Stimulated activated CD8-positive, alpha-beta memory T cell treated with anti-CD3 and anti-CD28 coated beads, Interleukin-2, amount 100 ng/mL, for 48 hours (primary cell): ENCODE measurements at regions not wholly inside any gene's neighbourhood (a gene's known extent, or its start where the extent isn't known, plus 50 kb on each side); places are given as distances from the start of the nearest gene placed in this dataset.
"Not testable (repeated sequence)": the region's sequence is repeated elsewhere in the genome, so short reads cannot be mapped to it uniquely, and the experiment has no call there.

Experiments
- DNase-seq, 2 donors: peaks; one replicate each; pipeline ENCODE4 v3.0.0-alpha.2; 2020; ENCODE audit warnings: low read depth in 2 of 2

DNA sequence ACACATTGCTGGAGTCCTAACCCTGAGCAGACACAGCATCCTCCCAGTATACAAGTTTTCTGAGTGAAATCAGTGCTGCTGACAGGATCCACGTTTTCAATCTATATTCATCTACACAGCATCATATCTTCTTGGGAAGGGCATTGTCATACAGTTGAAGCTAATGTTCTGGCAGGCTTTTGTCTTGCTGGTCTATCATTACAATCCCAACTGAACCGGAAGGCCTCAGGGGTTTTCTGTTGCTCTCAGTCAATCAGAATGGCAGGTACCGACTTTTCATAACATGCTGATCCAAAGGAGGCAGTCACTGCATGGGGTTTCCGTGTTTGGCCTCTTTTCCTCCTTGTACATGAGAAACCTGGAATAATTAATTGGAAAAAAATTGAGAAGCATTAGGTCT lies 2118.8 kb upstream of the WWC1 start:
- no peak for DNase-seq

DNA sequence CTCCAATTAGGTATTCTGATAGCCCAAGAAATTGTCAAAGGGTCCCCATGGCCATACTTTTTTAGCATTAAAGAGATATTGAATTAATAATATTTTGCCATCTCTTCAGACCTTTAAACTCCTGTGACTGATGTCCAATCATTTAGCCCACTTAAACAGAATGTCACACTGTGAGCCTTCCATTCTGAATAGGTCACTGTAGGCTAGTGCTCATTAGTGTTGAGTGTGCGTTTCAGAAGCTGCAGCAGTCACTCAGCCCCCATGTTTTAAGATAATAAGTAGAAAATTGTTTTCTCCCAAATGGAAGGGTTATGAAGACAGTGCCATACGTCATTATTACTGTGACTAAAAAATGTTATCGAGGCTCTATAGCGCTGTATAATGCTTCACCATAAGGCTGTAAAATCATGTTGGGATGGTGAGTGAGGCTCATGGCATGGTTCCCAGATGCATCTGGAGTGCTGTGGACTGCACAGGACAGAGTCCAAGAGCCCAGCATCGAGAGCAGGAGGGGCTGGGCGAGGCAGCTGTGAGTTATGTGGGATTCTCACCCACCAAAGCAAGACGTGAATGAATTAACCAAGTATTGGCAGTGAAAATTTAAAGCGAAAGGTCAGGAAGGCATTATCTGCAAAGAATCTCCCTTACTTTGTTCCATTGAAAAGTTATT lies 2112.9 kb upstream of the WWC1 start:
- no peak for DNase-seq

DNA sequence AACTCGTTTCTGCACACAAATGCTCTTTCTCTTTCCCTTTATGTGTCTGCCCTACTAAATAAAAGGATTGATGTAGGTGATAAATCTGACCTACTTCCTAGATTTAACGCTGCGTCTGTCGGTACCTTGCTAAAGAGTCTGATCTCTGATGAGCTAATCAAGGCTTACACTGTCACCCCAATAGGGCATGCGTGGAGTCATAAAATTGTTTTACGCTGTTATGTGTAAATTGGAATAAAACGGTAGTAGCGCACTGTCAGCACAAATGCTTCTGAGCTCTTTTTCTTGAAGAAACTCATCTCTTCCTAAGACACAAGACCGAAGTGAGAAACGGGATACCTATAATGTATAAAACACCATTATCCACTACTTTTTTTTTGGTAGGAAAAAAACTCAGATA lies 2106.3 kb upstream of the WWC1 start:
- DNase-seq = no peak

DNA sequence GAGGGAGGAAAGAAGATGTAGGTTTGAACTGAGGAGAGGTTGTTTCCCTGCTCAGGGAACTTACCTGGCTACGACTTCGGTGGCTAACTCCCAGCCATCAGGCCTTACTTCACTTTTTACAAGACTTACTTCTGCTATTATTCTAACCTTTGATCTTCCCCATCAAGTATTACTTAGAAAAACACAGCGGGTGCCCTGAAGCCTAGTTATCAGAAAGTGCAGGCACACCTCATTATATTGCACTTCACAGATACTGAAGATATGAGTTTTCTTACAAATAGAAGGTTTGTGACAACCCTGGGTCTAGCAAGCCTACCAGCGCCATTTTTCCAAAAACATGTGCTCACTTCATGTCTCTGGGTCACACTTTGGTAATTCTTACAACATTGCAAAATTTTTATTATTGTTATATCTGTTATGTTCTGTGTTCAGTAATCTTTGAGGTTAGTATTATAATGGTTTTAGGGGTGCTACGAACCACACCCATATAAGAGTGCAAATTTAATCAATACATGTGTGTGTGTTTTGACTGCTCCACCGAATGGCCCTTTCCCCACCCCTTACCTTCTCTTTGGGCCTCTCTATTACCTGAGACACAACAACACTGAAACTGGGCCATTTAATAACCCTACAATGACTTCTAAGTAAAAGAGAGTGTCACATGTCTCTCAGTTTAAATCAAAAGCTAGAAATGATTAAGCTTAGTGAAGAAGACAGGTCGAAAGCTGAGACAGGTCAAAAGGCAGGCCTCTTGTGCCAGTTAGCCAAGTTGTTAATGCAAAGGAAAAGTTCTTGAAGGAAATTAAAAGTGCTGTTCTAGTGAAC lies 2102.7 kb upstream of the WWC1 start:
- DNase-seq = no peak

DNA sequence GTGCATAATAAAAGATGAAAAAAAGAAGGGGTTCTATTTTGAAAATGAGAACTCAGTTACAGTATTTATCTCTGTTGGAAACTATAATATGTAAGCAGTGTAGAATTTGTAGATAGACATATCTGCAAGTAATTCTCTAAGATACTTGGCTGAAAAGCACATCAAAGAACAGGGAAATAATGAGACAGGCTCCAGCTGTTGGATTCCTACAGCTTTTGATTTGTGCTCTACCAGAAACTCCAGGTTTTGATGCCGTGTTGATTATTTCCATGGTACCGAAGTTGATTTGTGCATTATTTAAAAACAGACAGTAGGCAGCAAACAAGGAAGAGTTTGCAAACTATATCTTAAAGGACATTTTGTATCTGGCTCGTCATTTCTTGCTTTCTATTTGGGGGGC lies 2098.7 kb upstream of the WWC1 start:
- DNase-seq = no peak

DNA sequence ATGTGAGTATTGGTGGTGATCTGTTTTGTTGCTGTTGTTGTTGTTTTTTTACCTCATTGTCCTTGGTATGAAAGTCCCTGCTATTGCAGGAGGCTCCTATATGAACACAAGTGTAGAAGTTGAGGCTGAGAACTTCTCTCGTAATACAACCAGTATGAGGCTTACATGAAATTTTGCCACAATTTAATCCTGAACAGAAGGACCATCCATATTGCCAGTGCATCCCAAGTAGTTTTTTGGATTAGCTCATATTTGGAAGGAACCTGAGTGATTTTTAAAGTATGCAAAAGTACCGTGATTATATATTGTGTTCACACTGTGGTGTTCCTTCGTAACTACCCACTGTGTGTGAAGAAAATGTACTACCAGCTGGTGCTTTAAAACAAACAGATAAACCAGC lies 2095.5 kb upstream of the WWC1 start:
- no peak for DNase-seq

DNA sequence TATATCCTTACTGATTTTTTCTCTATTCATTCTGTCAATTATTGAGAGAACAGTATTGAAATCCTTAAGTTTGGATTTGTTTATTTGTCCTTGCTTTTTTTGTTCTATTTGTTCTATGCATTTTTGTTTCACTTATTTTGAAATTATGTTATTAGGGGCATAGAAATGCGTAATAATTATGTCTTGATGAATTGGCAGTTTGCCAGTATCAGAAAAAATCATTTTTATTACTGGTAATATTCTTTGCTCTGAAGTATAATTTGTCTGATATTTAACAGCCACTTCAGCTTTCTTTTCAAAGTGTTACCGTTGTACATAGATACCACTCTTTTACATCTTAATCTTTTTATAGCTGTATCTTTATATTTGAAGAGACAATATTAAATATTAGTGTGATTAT lies 2090.9 kb upstream of the WWC1 start:
- DNase-seq = no peak

DNA sequence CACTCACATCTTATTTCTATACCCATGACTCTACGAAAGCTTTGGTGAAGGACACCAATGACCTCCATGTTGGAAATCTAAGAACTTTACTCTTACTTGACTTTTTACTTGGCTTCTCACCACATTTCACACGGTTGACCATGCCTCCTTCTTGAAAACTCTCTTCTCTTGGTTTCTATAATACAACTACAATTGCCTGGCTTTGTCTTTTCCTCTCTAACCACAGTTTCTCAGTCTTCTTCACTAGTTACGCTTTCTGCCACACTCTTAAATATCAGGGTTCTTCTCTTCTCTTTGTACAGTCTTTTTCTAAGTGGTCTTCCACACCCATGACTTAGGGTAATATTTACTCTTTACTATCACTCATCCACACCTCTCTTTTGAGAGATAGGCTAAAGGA lies 2079.8 kb upstream of the WWC1 start:
- no peak for DNase-seq

DNA sequence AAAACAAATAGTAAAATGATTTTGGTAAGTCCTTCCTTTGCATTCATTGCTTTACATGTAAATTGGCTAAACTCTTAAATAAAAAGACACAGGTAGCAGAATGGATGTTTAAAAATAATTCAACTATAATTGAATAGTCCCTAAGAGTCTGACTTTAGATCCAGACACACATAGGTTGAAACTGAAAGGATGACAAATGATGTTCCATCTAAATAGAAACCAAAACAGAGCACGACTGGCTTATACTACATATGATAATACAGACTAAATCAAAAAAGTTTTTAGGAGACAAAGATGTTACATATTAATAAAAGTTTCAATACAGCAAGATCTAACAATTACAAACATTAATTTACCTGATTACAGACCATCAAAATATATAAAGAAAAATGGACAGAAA lies 2055.1 kb upstream of the WWC1 start:
- DNase-seq = no peak

DNA sequence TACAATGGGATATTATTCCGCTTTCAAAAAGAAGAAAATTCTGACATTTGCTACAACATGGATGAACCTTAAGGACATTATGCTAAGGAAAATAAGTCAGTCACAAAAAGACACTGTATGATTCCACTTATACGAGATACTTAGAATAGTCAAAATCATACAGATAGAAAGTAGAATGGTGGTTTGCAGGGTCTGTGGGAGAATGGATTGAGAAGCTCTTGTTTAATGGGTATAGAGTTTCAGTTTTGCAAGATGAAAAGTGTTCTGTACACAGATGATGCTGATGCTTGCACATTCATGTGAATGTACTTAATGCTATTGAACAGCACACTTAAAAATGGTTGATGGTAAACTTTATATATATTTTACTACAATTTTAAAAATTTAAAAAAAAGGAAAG lies 2050.7 kb upstream of the WWC1 start:
- no peak for DNase-seq

DNA sequence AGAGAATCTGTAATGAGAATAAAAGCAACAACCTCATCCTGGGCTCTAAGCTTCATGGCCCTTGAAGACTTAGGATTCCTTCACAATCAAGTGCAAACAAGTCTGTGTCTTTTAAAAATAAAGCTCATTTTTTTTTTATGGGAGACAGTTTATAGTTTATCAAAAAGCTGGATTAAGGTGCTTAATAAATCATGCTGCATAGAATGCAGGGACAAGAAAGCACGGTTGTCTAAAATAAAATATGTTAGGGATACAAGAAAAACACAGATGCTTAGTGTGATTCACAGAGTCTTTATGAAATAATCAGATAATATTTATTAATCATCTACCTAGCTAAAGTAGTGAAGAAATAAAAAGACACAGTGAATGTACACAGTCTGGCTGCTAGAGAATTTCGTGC lies 2045.9 kb upstream of the WWC1 start:
- DNase-seq = no peak

DNA sequence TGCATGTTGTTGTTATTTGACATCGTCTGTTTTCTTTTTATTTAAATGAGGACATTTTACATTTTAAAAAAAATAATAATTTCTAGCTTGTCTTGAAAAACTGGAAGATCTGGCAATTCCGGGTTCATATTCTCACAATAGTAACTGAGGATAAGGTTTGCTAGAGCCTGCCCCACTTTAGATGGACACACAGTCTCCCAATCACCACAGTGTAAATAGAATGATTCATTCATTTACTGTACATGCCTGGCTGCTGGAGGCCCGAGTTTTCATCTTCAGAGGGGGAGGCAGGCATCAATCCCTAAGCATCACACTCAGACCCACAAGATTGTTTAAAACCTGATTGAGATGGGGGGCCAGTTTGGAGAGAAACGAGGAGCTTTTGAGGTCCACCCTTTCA lies 2039.7 kb upstream of the WWC1 start:
- no peak for DNase-seq

DNA sequence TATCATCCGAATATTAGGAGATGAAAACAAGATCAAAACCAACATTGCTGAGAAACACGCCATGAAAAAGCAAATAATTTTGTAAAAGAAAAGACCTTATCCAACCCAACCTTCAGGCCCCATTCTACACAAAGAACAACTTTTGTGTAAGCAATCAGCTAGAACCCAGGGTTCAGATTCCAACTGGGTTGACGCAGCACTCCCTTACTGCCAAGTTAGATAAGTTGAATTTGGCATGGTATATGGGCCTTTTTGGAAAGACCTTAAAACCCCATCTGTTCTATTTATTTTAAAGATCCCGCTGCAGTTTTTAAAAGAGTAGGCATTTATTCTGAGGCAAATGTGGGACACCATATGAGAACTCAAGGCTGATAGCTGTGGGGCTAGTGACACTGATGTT lies 2033.8 kb upstream of the WWC1 start:
- no peak for DNase-seq

DNA sequence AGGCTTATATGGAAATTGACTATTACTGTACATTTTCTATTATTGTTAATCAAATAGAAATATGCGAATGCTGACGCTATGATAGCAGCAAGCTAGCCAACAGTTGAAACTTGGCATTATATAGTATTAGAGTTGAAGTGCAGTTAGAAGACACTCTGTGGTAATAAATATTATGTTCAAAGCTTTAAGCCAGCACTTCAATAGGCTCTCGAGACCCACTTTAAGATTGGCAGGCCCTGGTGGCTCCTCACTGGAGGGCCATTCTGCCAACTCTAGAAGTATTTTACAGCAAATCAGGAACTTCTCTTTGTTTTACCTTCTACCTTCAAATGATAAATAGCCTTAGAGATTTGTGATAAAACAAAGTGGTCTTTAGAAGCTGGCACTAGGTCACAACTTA lies 2029.0 kb upstream of the WWC1 start:
- no peak for DNase-seq

DNA sequence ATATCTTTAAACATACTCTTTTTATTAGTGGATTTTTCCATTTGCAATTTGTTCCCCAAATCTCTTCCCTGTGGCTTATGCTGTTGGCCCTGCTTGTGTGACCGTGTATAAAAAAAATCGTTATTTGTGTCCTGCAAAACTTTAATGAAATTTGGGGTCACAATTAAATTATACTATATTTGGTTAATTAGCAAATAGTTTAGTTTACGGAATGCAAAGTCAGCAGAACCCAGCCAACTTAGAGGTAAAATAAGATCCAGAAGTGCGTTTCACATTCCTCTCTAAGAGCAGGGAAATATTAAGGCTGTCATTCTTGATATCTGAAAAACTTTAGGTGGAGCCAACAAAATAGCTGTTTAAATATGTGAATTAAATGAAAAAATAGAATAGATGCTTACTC lies 2023.5 kb upstream of the WWC1 start:
- DNase-seq = no peak

DNA sequence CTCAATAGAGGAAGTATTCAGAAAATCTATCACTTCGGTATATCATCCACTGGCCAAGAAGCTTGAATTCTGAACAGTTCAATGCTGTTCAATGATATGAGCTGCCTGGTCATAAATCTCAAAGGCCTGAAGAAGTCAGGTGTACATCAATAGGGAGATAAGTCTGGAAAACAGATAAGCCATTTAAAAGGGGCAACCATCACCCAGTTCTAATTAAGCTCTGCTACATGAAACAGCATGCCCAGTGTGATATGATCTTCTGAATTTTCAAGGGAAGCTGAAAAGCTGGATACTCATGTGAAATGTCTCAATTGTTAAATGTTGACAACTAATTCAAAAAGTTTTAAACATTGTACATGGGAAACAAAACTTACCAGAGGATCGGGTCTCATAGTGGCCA lies 2020.7 kb upstream of the WWC1 start:
- no peak for DNase-seq

DNA sequence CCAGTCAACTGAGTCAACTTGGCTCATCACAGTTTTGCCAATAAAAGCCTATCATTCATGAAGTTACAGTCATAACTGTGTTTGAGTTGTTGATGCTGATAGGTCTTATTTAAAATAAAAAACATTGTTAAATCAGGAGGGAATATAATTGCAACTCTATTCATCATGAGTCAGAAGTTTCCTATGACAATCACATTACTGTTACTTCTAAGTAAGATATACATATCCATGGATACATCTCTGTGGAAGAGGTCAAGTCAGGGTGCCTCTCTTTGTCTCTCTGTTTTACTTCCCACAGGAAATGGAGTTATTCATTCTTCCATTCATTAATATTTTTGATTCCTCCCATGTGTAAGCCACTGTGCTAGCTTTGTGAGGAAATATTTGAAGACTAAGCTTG lies 2015.4 kb upstream of the WWC1 start:
- DNase-seq = no peak

DNA sequence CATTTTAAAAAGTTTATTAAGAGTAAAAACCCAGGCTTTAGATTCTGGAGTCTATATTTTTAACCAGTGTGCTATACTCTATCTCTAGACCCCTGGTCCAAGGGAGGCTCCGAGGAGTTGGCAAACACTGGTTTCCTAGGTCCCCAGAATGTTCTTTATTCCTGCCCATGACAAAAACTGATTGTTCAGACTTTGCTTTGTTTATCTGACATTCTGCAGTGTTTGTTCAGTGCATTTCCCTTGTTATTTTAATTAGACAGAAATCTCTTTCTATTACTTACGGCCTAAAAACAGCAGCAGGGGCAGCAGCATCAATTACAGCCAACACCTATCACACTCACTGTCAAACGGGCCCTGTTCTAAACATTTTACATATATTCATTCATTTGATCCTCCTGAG lies 2011.6 kb upstream of the WWC1 start:
- no peak for DNase-seq

DNA sequence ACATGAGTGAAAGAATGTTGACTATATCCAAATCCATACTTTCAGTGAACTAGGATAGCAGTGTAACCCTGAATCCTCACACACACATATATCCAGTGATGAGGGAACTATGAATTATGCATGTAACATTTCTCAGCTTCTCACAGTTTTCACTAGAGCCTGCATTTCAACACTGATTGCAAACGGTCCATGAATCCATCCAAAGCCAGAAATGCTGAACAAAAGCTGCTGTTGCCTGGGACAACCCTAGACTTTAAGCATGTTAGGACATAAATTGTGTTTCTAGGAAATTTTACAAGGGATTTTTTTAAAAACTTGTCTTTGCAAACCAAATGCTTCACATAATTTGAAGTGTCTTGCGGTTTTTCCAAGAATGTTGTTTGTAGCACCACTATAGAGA lies 2010.0 kb upstream of the WWC1 start:
- DNase-seq = no peak

DNA sequence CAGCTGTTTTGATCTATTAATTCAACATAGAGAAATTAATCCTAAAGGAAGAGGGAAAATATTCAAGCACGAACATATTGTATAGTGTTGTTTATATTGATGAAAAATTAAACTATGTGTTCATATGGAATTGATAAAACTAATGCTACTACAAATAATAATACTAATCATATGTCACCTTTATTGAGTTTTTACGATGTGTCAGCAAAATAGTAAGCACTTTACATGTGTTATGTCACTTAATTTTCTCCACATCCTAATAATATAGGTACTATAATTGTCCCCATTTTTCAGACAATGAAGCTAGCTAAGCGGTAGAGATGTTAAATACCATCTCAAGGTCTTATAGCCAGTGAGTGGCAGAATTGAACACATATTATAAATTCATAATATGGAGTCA lies 2008.5 kb upstream of the WWC1 start:
- no peak for DNase-seq

DNA sequence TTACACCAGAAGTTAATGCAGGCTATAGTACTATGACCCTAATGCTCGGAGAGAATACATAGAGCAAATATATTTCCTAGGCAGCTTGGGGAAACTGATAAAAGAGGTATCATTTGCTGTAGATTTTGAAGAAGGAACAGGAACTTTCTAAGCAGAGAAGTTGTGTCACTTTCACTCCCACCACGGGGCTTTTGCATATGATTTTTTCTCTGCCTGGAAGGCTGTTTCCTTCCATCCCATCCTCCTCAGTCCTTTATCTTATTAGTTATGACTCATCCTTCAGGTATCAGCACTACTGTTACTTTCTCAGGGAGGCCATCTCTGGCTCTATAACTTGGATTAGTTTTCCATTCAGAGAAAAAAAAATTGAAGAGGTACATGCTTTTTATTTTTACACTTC lies 2006.1 kb upstream of the WWC1 start:
- no peak for DNase-seq

DNA sequence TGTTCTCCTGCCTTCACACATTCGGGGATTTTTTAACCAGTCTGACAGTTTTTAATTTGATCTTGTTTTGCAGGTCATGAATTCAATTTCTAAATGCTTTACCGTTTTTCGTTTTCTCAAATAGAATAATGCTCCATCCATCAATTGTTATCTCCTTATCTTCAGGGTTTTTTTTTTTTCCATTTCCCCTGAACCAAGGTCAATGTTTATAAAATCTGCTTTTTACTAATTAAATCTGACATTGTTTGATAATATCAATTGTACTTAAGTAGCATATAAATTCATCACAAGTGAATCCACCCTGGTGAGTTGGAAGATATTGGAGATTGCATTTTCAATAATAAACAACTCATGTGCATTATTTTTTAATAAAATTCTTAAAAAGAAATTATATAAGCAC lies 2004.6 kb upstream of the WWC1 start:
- DNase-seq = no peak

DNA sequence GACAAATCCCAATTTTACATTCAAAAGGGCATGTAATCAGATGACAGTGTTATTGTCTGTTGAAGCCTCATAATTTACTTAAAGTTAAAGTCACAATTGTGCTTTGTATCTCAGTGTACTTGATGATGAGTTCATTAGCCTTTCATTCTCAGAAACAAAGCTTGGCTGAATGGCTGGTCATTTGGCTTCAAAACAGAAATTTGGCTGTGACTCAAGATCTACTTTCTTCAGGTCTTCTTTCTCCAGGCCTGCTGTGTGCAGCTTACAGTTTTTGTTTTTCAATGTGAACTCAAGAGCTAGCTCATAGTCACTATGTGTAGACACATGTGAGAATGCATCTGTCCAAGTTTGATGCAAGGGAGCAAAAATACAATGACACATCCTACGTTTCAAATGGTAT lies 2003.6 kb upstream of the WWC1 start:
- DNase-seq = no peak

DNA sequence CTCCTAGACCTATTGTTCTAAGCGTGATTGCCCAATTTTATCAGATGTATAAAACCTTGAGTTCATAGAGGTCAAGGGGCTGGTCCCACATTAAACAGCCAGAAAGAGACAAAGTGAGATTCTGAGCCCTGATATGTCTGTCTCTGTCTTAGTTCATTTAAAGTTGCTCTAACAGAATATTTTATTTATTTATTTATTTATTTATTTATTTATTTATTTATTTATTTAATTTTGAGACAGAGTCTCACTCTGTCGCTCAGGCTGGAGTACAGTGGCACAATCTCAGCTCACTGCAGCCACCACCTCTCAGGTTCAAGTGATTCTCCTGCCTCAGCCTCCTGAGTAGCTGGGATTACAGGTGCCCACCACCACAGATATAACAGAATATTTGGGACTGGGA lies 1999.6 kb upstream of the WWC1 start:
- DNase-seq = not testable (repeated sequence)
